ENCODE measurements at regions not wholly inside any gene's neighbourhood (a gene's known extent, or its start where the extent isn't known, plus 50 kb on each side); places are given as distances from the start of the nearest gene placed in this dataset.

- DNase-seq (ENCODE audit: low spot score): no peak
These were observed 86.5 kb downstream of the ADRA2C start for GRCh38 chr4:3852711-3853110.

DNA sequence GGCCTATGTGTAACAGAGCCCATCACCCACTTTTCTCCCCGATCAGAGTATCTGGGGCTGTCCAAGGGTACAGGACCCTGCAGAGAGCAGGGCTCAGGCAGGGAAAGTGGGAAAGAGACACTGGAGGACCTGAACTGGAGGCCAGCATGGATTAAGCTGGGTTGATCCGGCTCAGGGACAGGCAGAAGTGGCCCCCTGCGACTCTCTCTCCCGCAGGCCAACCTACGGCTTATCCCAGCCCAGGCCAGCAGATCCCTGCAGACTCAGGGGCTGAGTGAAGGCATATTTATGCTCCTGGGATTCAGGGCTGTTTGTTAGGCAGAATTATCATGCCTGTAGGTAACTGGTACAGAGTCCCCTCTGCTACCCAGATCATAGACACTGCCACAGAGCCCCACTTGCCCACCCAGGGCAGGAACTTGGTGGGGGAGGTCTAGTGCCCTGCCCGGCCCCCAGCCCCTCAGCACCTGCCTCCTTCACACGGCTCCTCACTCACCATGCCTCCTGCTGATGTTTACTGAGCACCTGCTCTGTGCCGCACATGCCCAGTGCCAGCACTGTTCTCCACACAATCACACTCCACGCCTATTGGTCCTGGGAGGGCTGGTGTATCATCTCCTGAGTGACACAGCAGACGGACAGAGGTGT, 87.3 kb downstream of the ADRA2C start:
- DNase-seq (ENCODE audit: low spot score): no peak

GRCh38 chr4:3854661-3855060, 88.5 kb downstream of the ADRA2C start:
- no peak for DNase-seq (ENCODE audit: low spot score)

- no peak for DNase-seq (ENCODE audit: low spot score)
These were observed 89.5 kb downstream of the ADRA2C start for GRCh38 chr4:3855646-3856045.

GRCh38 chr4:3856604-3857204, 90.5 kb downstream of the ADRA2C start:
- no peak for DNase-seq (ENCODE audit: low spot score)

DNA sequence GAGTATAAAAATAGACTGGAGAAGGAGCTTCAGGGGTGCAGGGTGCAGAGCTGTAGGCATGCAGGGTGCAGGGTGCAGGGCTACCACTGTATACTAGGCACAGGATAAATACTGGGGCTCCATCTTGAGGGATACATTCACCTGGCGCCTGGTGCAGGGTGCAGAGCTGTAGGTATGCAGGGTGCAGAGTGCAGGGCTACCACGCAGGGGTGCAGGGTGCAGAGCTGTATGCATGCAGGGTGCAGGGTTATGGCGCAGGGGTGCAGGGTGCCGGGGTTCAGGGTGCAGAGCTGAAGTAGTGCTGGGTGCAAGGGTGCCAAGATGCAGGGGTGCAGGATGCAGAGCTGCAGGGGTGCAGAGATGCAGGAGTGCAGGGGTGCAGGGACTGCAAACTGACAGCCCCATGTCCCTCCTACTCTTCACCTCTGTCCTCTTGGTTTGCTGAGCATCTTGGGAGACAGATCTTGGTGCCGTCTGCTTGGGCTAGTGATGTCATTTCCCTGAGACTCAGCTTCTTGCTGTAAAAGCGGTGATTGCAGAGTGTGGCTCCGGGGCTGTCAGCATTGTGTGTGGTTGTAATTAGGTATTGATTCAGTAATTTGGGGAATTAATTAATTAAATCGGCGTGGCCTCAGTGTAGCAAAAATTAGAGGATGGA, 91.2 kb downstream of the ADRA2C start:
- no peak for DNase-seq (ENCODE audit: low spot score)

DNA sequence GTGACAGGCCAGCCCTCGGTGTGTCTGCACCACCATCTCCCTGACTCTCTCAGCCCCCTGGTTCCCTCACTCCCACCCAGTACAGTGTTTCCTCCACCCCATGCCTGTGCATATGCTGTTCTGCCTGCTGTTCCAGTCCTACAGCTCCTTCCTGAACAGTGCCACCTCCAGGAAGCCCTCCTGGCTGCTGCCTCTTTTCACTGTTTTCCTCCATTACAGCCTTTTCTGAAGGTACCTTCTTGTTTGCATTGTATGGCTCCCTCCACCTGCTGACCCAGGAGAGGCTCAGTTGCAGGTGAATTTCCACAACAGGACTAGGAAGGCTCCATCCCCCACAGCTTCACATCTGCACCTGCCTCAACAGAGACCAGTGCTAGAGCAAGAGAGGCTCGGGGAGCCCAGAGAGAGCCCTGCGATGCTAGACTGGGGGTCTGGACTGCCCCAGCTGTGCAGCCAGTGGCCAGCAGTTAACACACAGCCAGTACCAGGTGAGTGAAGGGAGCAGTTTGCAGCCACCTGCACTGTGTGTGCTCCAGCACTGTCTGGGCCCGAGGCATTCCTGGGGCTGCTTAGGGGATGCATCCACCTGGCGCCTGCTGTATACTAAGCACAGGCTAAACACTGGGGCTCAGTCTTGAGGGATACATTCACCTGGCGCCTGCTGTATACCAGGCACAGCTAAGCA, 92.0 kb downstream of the ADRA2C start:
- no peak for DNase-seq (ENCODE audit: low spot score)

DNA sequence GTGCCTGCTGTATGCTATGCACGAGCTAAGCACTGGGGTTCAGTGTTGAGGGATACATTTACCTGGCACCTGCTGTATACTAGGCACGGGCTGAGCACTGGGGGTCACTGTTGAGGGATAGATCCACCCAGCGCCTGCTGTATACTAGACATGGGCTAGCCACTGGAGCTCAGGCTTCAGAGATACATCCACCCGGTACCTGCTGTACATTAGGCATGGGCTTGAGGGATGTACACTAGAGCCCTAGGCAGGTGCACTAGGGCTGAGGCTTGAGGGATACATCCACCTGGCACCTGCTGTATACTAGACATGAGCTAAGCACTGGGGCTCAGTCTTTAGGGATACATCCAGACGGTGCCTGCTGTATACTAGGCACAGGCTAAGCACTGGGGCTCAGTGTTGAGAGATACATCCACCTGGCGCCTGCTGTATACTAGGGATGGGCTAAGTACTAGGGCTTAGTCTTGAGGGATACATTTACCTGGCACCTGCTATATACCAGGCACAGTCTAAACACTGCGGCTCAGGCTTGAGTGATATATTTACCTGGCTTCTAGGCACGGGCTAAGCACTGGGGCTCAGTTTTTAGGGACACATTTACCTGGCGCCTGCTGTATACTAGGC, 92.7 kb downstream of the ADRA2C start:
- DNase-seq (ENCODE audit: low spot score): no peak

DNA sequence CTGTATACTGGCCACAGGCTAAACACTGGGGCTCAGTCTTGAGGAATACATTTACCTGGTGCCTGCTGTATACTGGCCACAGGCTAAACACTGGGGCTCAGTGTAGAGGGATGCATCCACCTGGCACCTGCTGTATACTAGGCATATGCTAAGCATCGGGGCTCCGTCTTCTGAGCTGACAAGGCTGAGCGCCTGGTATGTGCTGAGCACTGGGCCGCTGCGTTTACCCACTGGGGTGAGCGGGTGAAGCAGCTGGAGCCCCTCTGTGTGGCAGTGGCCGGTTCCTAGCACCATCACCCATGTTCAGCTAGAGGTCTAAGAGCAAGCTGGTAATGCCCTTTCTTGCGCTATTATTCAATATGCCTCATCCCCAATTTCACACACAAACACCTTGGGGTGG, 93.4 kb downstream of the ADRA2C start:
- no peak for DNase-seq (ENCODE audit: low spot score)

DNA sequence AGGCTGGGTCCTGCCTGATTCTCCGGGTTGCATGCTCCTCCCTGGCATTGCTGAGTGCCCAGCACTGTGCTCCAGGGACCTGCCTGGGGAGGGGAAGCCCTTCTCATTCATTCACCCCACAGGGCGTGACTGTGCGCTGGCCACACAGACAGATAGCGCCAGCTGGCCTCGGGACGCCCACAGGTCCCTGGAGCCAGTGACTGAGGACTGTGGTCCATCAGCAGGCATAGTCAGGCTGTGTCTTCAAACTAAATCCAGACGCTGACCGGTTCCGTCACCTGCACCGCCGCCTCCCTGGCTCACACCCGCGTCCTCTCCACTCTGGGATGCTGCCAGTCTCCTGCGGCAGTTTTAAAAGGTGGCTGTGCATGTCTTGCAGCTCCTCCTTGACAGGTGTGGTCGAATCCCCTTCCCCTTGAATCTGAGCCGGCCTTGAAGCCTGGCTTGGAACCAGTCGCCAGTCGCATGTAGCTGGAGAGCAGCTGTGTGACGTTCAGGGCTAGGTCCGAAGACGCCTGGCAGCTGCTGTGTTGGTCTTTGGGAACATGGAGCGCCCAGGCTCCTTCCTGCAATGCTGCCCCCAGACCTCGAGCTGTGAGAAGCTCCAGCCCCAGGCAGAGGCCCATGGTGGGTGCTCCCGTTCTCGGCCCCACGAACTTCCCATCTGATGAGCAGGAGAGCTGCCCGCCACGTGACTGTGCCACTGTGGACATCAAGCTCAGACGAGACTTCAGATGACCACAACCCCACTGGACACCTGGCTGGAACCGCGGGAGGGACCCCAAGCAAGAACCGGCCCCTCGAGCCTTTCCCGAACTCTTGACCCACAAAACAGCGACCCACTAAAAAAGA, 94.1 kb downstream of the ADRA2C start:
- DNase-seq (ENCODE audit: low spot score): no peak

GRCh38 chr4:3860913-3861636, 94.9 kb downstream of the ADRA2C start:
- no peak for DNase-seq (ENCODE audit: low spot score)

DNA sequence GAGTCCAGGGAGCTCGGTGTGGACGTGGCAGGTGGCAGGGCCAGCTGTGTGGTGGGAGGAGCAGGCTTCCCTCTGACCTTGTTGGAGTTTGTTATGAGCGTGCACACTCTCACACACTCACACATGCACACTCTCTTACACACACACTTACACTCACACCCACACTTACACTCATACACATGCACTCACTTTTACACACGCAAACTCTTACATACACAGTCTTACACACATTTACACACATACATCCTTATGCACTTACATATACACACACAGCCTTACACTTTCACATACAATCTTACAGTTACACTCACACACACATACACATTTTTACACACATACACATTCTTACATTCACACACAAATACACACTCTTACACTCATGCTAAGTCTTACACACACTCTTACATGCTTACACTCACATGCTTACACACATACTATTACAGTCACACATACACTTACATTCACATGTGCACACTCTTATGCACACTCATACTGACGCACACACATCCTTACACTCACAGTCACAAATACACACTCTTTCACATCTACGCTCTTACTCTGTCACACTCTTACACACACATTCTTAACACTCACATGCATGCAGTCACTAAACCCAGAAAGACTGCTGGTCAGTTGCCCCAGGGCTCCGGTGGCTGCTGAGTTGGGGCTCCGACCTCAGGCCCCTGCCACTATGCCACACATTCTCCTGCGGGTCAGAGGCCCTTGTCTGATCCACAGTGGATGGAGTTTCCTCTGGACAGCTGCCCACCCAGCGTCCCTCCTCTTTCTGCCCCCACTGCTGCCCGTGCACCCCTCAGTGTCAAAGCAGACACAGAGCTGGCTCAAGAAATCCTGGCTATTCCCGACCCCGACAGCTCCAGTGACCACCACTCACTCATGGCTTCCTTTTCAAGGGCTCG, 95.8 kb downstream of the ADRA2C start:
- DNase-seq (ENCODE audit: low spot score): no peak

DNA sequence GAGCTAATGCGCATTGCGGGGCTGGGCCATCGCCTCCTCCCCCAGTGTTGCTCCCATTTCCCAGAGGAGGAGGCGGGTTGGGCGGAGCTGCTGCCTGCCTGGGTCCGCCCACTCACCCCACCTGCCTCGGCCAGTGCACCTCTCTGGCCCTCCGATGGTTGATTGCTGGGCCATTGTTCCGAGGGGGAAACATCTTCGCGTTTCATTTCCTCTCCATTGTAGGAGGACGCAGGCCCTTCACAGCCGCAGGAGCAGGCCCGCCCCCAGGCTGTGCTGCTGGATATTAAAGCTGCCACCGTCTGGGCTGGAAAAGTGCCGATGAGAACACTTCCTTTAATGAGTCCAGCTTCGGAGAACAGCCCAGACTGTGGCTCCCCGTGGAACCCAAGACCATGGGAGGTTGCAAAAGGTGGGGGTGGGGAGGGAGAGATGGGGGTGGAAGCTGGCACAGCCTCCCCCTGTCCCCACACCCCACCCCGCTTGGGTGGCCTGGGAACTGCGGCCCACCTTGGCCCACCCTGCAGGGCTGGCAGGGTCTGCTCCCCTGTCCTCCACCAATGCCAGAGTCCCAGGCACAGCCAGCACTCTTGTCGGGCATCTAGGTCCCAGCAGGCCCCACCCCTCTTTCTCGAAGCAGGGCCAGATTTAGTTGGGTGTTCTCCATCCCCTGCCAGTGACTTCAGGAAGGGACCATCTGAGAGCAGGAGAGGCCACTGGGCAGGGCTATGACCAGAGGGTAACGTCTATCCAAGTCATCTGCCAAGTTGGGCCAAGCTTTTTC, 96.6 kb downstream of the ADRA2C start:
- DNase-seq (ENCODE audit: low spot score): no peak

- no peak for DNase-seq (ENCODE audit: low spot score)
These were observed 97.9 kb downstream of the ADRA2C start for GRCh38 chr4:3863841-3864741.

- DNase-seq (ENCODE audit: low spot score): no peak
These were observed 98.8 kb downstream of the ADRA2C start for GRCh38 chr4:3864742-3865721.

- no peak for DNase-seq (ENCODE audit: low spot score)
These were observed 100.0 kb downstream of the ADRA2C start for GRCh38 chr4:3865986-3866812.
